H1 (cell line): ENCODE measurements at regions not wholly inside any gene's neighbourhood (a gene's known extent, or its start where the extent isn't known, plus 50 kb on each side); places are given as distances from the start of the nearest gene placed in this dataset.

Source experiments
- CHD2 ChIP-seq: IDR thresholded peaks from 2 replicates; pipeline ENCODE4 v1.6.1; 2012; ENCODE audit warnings: low read length, improper control_type of control experiment
- HDAC6 ChIP-seq: IDR thresholded peaks from one replicate; pipeline ENCODE4 v1.7.1; 2012; ENCODE audit warnings: low read depth, mild to moderate bottlenecking, inconsistent platforms, low read length, moderate library complexity
- JUND ChIP-seq: IDR thresholded peaks from 2 replicates; pipeline ENCODE4 v1.6.1; 2011; ENCODE audit warnings: mild to moderate bottlenecking, improper control_type of control experiment, low read length
- POLR2A ChIP-seq, 2 experiments: IDR thresholded peaks; 1 replicate in 1 of 2; 2 replicates in 1 of 2; pipeline ENCODE4 v1.6.1; 2011; ENCODE audit warnings: low read depth in 2 of 2, low read length in 2 of 2, mild to moderate bottlenecking in 2 of 2; ENCODE audit errors: control extremely low read depth in 1 of 2
- POLR2AphosphoS5 ChIP-seq: IDR thresholded peaks from 2 replicates; pipeline ENCODE4 v1.6.1; 2011; ENCODE audit warnings: low read depth, low read length
- RFX5 ChIP-seq: IDR thresholded peaks from 2 replicates; pipeline ENCODE4 v1.6.1; 2011; ENCODE audit warnings: low read depth, low read length, improper control_type of control experiment, borderline replicate concordance
- RXRA ChIP-seq: IDR thresholded peaks from 2 replicates; pipeline ENCODE4 v1.6.1; 2011; ENCODE audit warnings: low read depth, mild to moderate bottlenecking, low read length, moderate library complexity; ENCODE audit not compliant: insufficient read depth
- SP2 ChIP-seq: IDR thresholded peaks from 2 replicates; pipeline ENCODE4 v1.6.1; 2012; ENCODE audit warnings: mild to moderate bottlenecking, low read length, inconsistent platforms
- TF ChIP-seq, protein P1 (sequence below): IDR thresholded peaks from 2 replicates; pipeline ENCODE4 v1.6.1; 2011; ENCODE audit warnings: low read depth, mild to moderate bottlenecking, low read length; ENCODE audit not compliant: insufficient read depth
- TF ChIP-seq, protein P2 (sequence below), 3 experiments: IDR thresholded peaks; 1 replicate in 2 of 3; 2 replicates in 1 of 3; pipeline versions ENCODE4 v1.5.1 to v1.6.1; 2011; ENCODE audit warnings: low read length in 3 of 3, mild to moderate bottlenecking in 3 of 3, inconsistent platforms in 2 of 3, low read depth in 1 of 3, moderate library complexity in 1 of 3; ENCODE audit not compliant: insufficient read depth in 1 of 3; ENCODE audit errors: control extremely low read depth in 1 of 3
- TF ChIP-seq, protein P3 (sequence below): IDR thresholded peaks from 2 replicates; pipeline ENCODE4 v1.6.1; 2012; ENCODE audit warnings: low read length, inconsistent platforms

DNA sequence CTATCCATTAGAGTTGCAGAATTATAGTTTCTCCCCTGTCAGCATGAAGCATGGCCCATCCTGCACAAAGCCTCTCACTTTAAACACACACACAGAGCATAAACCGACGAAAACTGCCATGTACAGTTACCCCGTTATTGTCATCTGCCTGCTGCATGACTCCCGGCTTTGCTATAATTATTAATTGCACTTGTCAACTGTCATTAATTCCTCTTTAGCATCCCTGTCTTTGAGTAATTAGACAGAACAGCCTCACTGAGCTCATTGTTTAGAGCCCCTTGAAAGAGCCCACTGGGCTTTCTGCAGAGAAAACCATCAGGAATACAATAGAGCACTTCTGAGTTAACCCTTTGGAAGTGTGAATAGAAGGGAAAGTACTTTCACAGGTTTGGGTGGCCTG is 307.2 kb upstream of the SOX5 start:
- TF ChIP-seq, protein P1, sequence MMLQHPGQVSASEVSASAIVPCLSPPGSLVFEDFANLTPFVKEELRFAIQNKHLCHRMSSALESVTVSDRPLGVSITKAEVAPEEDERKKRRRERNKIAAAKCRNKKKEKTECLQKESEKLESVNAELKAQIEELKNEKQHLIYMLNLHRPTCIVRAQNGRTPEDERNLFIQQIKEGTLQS: no peak
- TF ChIP-seq SP2 (no peak), RXRA (no peak), RFX5 (no peak), JUND (no peak), CHD2 (no peak), POLR2AphosphoS5 (no peak), HDAC6 (no peak), POLR2A (IDR thresholded peaks at IDR 0.05; ENCODE audit: control extremely low read depth in 1 of 2, low read depth in 2 of 2, low read length in 2 of 2) (no peak)
- TF ChIP-seq, protein P2, sequence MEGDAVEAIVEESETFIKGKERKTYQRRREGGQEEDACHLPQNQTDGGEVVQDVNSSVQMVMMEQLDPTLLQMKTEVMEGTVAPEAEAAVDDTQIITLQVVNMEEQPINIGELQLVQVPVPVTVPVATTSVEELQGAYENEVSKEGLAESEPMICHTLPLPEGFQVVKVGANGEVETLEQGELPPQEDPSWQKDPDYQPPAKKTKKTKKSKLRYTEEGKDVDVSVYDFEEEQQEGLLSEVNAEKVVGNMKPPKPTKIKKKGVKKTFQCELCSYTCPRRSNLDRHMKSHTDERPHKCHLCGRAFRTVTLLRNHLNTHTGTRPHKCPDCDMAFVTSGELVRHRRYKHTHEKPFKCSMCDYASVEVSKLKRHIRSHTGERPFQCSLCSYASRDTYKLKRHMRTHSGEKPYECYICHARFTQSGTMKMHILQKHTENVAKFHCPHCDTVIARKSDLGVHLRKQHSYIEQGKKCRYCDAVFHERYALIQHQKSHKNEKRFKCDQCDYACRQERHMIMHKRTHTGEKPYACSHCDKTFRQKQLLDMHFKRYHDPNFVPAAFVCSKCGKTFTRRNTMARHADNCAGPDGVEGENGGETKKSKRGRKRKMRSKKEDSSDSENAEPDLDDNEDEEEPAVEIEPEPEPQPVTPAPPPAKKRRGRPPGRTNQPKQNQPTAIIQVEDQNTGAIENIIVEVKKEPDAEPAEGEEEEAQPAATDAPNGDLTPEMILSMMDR (IDR thresholded peaks at IDR 0.05; ENCODE audit: control extremely low read depth in 1 of 3, insufficient read depth in 1 of 3, low read depth in 1 of 3, low read length in 3 of 3): no peak
- TF ChIP-seq, protein P3, sequence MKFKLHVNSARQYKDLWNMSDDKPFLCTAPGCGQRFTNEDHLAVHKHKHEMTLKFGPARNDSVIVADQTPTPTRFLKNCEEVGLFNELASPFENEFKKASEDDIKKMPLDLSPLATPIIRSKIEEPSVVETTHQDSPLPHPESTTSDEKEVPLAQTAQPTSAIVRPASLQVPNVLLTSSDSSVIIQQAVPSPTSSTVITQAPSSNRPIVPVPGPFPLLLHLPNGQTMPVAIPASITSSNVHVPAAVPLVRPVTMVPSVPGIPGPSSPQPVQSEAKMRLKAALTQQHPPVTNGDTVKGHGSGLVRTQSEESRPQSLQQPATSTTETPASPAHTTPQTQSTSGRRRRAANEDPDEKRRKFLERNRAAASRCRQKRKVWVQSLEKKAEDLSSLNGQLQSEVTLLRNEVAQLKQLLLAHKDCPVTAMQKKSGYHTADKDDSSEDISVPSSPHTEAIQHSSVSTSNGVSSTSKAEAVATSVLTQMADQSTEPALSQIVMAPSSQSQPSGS: no peak
